ENCODE measurements at regions not wholly inside any gene's neighbourhood (a gene's known extent, or its start where the extent isn't known, plus 50 kb on each side); places are given as distances from the start of the nearest gene placed in this dataset.

DNA sequence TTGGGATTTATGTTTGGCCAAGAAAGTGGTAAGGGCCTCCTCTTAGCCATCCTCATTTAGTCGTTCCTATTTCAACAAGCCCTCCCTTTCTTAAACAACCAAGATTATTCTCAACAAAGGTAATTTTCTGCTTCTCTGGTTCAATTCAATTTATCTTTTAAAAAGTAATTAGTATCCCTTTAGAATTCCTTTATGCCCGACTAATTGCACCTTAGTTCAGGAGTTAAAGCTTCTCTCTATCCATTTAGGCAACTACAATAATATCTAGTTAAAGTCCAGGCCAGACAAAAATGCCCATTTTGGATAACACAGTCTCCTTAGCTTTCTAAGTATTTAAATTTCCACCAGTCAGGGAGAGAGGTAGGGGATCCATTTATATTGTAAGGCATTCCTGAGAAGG lies 136.7 kb upstream of the MAGI3 start:
- no peak for TF ChIP-seq CTCF (IDR thresholded peaks at IDR 0.05)
- no peak for TF ChIP-seq ZFX (IDR thresholded peaks at IDR 0.05; ENCODE audit: borderline replicate concordance)
